SK-N-MC (cell line): ENCODE measurements at regions not wholly inside any gene's neighbourhood (a gene's known extent, or its start where the extent isn't known, plus 50 kb on each side); places are given as distances from the start of the nearest gene placed in this dataset.

Experiments used
- DNase-seq: peaks from one replicate; pipeline ENCODE4 v3.0.0-alpha.2; 2011; ENCODE audit warnings: low read depth, low spot score
- H3K27ac ChIP-seq: fragments of 200-600 bp; sonication (generic); 2 replicates; pipeline ENCODE4 v1.5.1; 2016; ENCODE audit warnings: mixed run types
- H3K36me3 ChIP-seq: fragments of 200-600 bp; sonication (generic); 2 replicates; pipeline ENCODE4 v1.6.1; 2017; ENCODE audit warnings: antibody characterized with exemption, low read length, mixed read lengths; ENCODE audit not compliant: insufficient read depth
- H3K4me3 ChIP-seq: fragments of 200-600 bp; sonication (generic); 2 replicates; pipeline ENCODE4 v1.5.1; 2016
- H3K9ac ChIP-seq: fragments of 200-600 bp; sonication (generic); 2 replicates; pipeline ENCODE4 v1.8.0; 2017; ENCODE audit warnings: mixed run types, mixed read lengths; ENCODE audit not compliant: insufficient read length
- H3K9me3 ChIP-seq: fragments of 200-600 bp; sonication (generic); 2 replicates; pipeline ENCODE4 v1.6.1; 2017; ENCODE audit warnings: low read depth, mild to moderate bottlenecking, antibody characterized with exemption, low read length, moderate library complexity, mixed read lengths
- EZH2 ChIP-seq: fragments of 200-600 bp; sonication (generic); IDR thresholded peaks from one replicate; pipeline ENCODE4 v1.6.1; 2017; ENCODE audit warnings: antibody characterized with exemption
- FOXP2 ChIP-seq: optimal IDR thresholded peaks from 2 replicates; pipeline ENCODE3; 2011; ENCODE audit warnings: mild to moderate bottlenecking, moderate library complexity; ENCODE audit not compliant: insufficient read depth; ENCODE audit errors: extremely low read length, control extremely low read depth
- POLR2AphosphoS5 ChIP-seq: IDR thresholded peaks from 2 replicates; pipeline ENCODE4 v1.6.1; 2012; ENCODE audit warnings: mild to moderate bottlenecking, low read depth, low read length, borderline replicate concordance

- Histone ChIP-seq H3K4me3 (no peak overlapping the region), H3K9ac (no peak overlapping the region), H3K36me3 (no peaks in the 10 kb centered on the region), H3K27ac (no peak overlapping the region), H3K9me3 (no peaks in the 10 kb centered on the region)
- TF ChIP-seq FOXP2 (no peak), POLR2AphosphoS5 (no peak), EZH2 (no peak)
- DNase-seq, result no peak
Observed at GRCh38 chr12:24266982-24267381, 317.5 kb upstream of the SOX5 start.

GRCh38 chr12:24256684-24257083, 307.2 kb upstream of the SOX5 start:
- TF ChIP-seq EZH2 (no peak), POLR2AphosphoS5 (no peak), FOXP2 (no peak)
- Histone ChIP-seq H3K9me3 (no peaks in the 10 kb centered on the region), H3K4me3 (no peak overlapping the region), H3K9ac (no peak overlapping the region), H3K27ac (no peak overlapping the region), H3K36me3 (no peaks in the 10 kb centered on the region)
- no peak for DNase-seq

- Histone ChIP-seq H3K27ac (no peak overlapping the region), H3K9me3 (no peaks in the 10 kb centered on the region), H3K36me3 (no peaks in the 10 kb centered on the region), H3K9ac (no peak overlapping the region), H3K4me3 (no peak overlapping the region)
- TF ChIP-seq EZH2, result no peak
- no peak for TF ChIP-seq FOXP2
- no peak for TF ChIP-seq POLR2AphosphoS5
- DNase-seq, result no peak
Observed at GRCh38 chr12:24255920-24256665, 306.6 kb upstream of the SOX5 start.

- H3K9me3 ChIP-seq, result no peaks in the 10 kb centered on the region
- H3K27ac ChIP-seq, result no peak overlapping the region
- DNase-seq, result no peak
- H3K36me3 ChIP-seq, result no peaks in the 10 kb centered on the region
- no peak for TF ChIP-seq FOXP2
- TF ChIP-seq POLR2AphosphoS5, result no peak
- no peak for TF ChIP-seq EZH2
- no peak overlapping the region for H3K9ac ChIP-seq
- H3K4me3 ChIP-seq, result no peak overlapping the region
Observed at GRCh38 chr12:24252602-24253001, 303.1 kb upstream of the SOX5 start.

GRCh38 chr12:24246934-24247333, 297.5 kb upstream of the SOX5 start:
- Histone ChIP-seq H3K9ac (no peak overlapping the region), H3K36me3 (no peaks in the 10 kb centered on the region), H3K9me3 (no peaks in the 10 kb centered on the region), H3K27ac (no peak overlapping the region), H3K4me3 (no peak overlapping the region)
- DNase-seq, result no peak
- no peak for TF ChIP-seq POLR2AphosphoS5
- TF ChIP-seq FOXP2, result no peak
- no peak for TF ChIP-seq EZH2

- Histone ChIP-seq H3K36me3 (no peaks in the 10 kb centered on the region), H3K9ac (no peak overlapping the region), H3K9me3 (no peaks in the 10 kb centered on the region), H3K27ac (no peak overlapping the region), H3K4me3 (no peak overlapping the region)
- no peak for TF ChIP-seq POLR2AphosphoS5
- no peak for TF ChIP-seq FOXP2
- no peak for TF ChIP-seq EZH2
- no peak for DNase-seq
Observed at GRCh38 chr12:24246376-24246775, 296.9 kb upstream of the SOX5 start.

- H3K36me3 ChIP-seq, result no peaks in the 10 kb centered on the region
- no peak for DNase-seq
- H3K4me3 ChIP-seq, result no peak overlapping the region
- no peak for TF ChIP-seq EZH2
- no peak for TF ChIP-seq POLR2AphosphoS5
- TF ChIP-seq FOXP2, result no peak
- no peak overlapping the region for H3K9ac ChIP-seq
- H3K9me3 ChIP-seq, result no peaks in the 10 kb centered on the region
- no peak overlapping the region for H3K27ac ChIP-seq
Observed at GRCh38 chr12:24244801-24245200, 295.3 kb upstream of the SOX5 start.

GRCh38 chr12:24244231-24244630, 294.8 kb upstream of the SOX5 start:
- H3K9ac ChIP-seq, result no peak overlapping the region
- no peak overlapping the region for H3K27ac ChIP-seq
- H3K9me3 ChIP-seq, result no peaks in the 10 kb centered on the region
- TF ChIP-seq FOXP2 (no peak), EZH2 (no peak), POLR2AphosphoS5 (no peak)
- no peaks in the 10 kb centered on the region for H3K36me3 ChIP-seq
- DNase-seq, result no peak
- H3K4me3 ChIP-seq, result no peak overlapping the region

GRCh38 chr12:24240707-24241106, 291.2 kb upstream of the SOX5 start:
- Histone ChIP-seq H3K9ac (no peak overlapping the region), H3K27ac (no peak overlapping the region), H3K9me3 (no peaks in the 10 kb centered on the region), H3K4me3 (no peak overlapping the region), H3K36me3 (no peaks in the 10 kb centered on the region)
- no peak for DNase-seq
- TF ChIP-seq EZH2 (no peak), FOXP2 (no peak), POLR2AphosphoS5 (no peak)
